CD8-positive, alpha-beta memory T cell (primary cell): ENCODE measurements at regions not wholly inside any gene's neighbourhood (a gene's known extent, or its start where the extent isn't known, plus 50 kb on each side); places are given as distances from the start of the nearest gene placed in this dataset.

ENCODE experiments used
- CTCF ChIA-PET: fragments of 350-600 bp; sonication (Branson Sonifier 250); formaldehyde crosslinking; loops from one replicate; lab custom pipeline; 2021; ENCODE audit warnings: antibody characterized with exemption; lab: Charles Lee
- POLR2A ChIA-PET: fragments of 350-600 bp; sonication (Branson Sonifier 250); formaldehyde crosslinking; loops from one replicate; lab custom pipeline; 2021; ENCODE audit warnings: antibody characterized with exemption; lab: Charles Lee
- DNase-seq, 5 donors: peaks; one replicate each; pipeline versions ENCODE4 v3.0.0 to v3.0.0-alpha.2; 2020 to 2022; ENCODE audit warnings: mixed read lengths in 1 of 5
- H3K27ac ChIP-seq: one replicate; pipeline ENCODE4 v1.7.0; 2013; ENCODE audit warnings: low read depth, mild to moderate bottlenecking, low read length, moderate library complexity
- H3K27me3 ChIP-seq: 2 replicates; pipeline ENCODE4 v1.7.0; 2013; ENCODE audit warnings: low read length, mild to moderate bottlenecking; ENCODE audit not compliant: insufficient read depth, poor library complexity, severe bottlenecking
- H3K36me3 ChIP-seq: 2 replicates; pipeline ENCODE4 v1.7.0; 2013; ENCODE audit warnings: mild to moderate bottlenecking, low read length, moderate library complexity; ENCODE audit not compliant: insufficient read depth
- H3K4me1 ChIP-seq: 2 replicates; pipeline ENCODE4 v1.7.0; 2013; ENCODE audit warnings: mild to moderate bottlenecking, low read length, moderate library complexity; ENCODE audit not compliant: insufficient read depth
- H3K4me3 ChIP-seq: 2 replicates; pipeline ENCODE4 v1.7.0; 2013; ENCODE audit warnings: mild to moderate bottlenecking, low read length
- H3K9me3 ChIP-seq: 2 replicates; pipeline ENCODE4 v1.7.0; 2013; ENCODE audit warnings: mild to moderate bottlenecking, low read length
- H3K27ac Mint-ChIP-seq, 8 donors: one replicate each; pipeline ENCODE4 v1.8.0; 2020 to 2021; ENCODE audit warnings: mixed read lengths in 8 of 8, mild to moderate bottlenecking in 6 of 8, inconsistent platforms in 3 of 8, moderate library complexity in 3 of 8
- H3K27me3 Mint-ChIP-seq, 2 donors: one replicate each; pipeline ENCODE4 v1.8.0; 2020 to 2021; ENCODE audit warnings: mixed read lengths in 2 of 2, mild to moderate bottlenecking in 1 of 2, moderate library complexity in 1 of 2
- H3K36me3 Mint-ChIP-seq, 3 donors: one replicate each; pipeline ENCODE4 v1.8.0; 2020 to 2021; ENCODE audit warnings: mixed read lengths in 3 of 3, inconsistent platforms in 1 of 3, mild to moderate bottlenecking in 1 of 3
- H3K4me1 Mint-ChIP-seq, 3 donors: one replicate each; pipeline ENCODE4 v1.8.0; 2020 to 2021; ENCODE audit warnings: mixed read lengths in 3 of 3, inconsistent platforms in 1 of 3, mild to moderate bottlenecking in 1 of 3
- H3K4me3 Mint-ChIP-seq, 7 donors: one replicate each; pipeline ENCODE4 v1.8.0; 2020 to 2021; ENCODE audit warnings: mixed read lengths in 7 of 7, mild to moderate bottlenecking in 6 of 7, moderate library complexity in 4 of 7, inconsistent platforms in 2 of 7
- H3K9me3 Mint-ChIP-seq, 5 donors: one replicate each; pipeline ENCODE4 v1.8.0; 2020 to 2022; ENCODE audit warnings: mixed read lengths in 5 of 5, mild to moderate bottlenecking in 3 of 5, moderate library complexity in 2 of 5, inconsistent platforms in 1 of 5

DNA sequence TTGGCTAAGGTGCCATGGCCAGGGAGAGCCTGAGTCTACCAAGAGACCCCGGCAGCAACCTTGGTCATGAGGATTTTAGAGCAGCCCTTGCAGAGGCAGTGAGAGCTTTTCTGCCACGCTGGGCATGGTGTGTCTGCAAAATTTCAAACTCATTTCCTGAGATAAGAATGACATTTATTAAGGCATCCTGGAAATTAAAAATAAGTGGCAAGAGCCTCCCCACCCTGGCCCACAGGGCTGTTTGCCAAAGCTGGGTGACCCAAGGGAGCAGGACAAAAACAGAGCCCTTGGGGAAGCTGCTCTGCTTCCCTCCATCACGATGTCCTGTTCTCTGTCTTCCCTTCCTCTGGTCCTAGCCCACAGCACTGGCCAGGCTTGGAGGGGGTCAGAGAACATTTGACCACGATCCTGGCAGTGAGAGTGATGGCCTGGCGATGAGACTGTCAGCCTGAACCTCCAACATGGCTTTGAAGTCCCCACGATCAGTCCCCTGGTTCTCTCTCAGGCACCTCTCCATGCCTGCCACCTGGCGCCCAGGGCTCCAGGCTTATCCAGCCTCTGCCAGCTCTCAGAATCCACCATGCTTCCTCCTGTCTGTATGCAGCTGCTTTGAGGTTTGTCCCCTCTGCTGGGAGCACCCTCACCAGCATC, 68.9 kb upstream of the RMDN2 start:
- peaks cover 10 to 12% (median 11%) of the 10 kb centered on the region in 3 donors for H3K4me1 Mint-ChIP-seq
- Histone ChIP-seq H3K9me3 (no peaks in the 10 kb centered on the region), H3K36me3 (no peaks in the 10 kb centered on the region), H3K27ac (no peak overlapping the region), H3K4me3 (no peak overlapping the region), H3K4me1 (peaks cover 12% of the 10 kb centered on the region), H3K27me3 (no peaks in the 10 kb centered on the region)
- peak overlapping the region in 1 of 8 donors; percentile 64 for H3K27ac Mint-ChIP-seq
- no peaks in the 10 kb centered on the region for H3K9me3 Mint-ChIP-seq
- CTCF ChIA-PET = no interaction called here
- peaks cover 0 to 4% (median 0%) of the 10 kb centered on the region in 3 donors for H3K36me3 Mint-ChIP-seq
- POLR2A ChIA-PET = no interaction called here
- H3K4me3 Mint-ChIP-seq = no peak overlapping the region
- peaks cover 3 to 6% of the 10 kb centered on the region in 2 donors for H3K27me3 Mint-ChIP-seq
- no peak for DNase-seq

DNA sequence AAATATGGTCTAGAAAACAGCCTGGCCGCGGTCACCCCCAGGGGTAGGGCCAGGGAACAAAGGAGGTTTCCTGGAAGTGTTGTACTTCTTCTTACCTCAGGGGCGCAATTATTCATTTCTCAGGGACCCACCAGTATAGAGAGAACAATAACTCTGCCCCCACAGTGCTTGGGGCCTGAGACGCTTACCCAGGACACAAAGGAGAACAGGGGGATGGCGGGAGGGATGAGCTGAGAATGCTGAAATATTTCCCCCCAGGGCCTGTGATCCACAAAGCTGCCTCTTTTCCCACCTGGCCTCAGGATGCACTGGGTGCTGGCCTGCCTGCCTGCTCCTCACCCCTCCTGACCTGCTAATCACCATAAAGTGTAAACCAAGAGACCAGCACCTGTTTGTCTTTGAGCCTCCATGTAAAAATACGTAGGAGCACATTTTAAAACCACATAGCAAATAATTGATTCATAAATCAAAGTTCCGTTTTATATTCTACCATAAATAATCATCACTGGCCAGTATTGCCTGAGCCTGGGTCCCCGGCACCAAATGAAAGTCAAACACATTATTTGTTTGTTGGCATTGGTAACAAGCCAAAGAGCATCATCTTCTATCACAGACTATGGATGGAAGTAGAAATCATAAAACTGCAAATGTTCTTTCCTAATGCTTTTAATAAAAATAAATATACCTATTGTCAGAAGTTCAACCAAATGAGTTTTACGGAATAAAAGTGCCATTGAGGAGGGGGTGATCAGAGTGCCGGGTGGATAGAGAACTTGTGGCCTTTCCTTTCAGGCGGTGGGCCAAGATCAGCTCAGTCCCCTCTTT, 67.3 kb upstream of the RMDN2 start:
- no peaks in the 10 kb centered on the region for H3K9me3 ChIP-seq
- H3K27ac Mint-ChIP-seq = peak overlapping the region in 1 of 8 donors; percentile 29
- ChIA-PET POLR2A (no interaction called here), CTCF (no interaction called here)
- H3K27me3 ChIP-seq = no peaks in the 10 kb centered on the region
- H3K36me3 Mint-ChIP-seq = peaks cover 0 to 4% (median 0%) of the 10 kb centered on the region in 3 donors
- H3K4me3 ChIP-seq = no peak overlapping the region
- no peaks in the 10 kb centered on the region for H3K9me3 Mint-ChIP-seq
- DNase-seq = no peak
- H3K36me3 ChIP-seq = no peaks in the 10 kb centered on the region
- no peaks in the 10 kb centered on the region for H3K4me1 ChIP-seq
- H3K27ac ChIP-seq = no peak overlapping the region
- H3K4me1 Mint-ChIP-seq = no peaks in the 10 kb centered on the region
- peaks cover 10 to 12% of the 10 kb centered on the region in 2 donors for H3K27me3 Mint-ChIP-seq
- no peak overlapping the region for H3K4me3 Mint-ChIP-seq

DNA sequence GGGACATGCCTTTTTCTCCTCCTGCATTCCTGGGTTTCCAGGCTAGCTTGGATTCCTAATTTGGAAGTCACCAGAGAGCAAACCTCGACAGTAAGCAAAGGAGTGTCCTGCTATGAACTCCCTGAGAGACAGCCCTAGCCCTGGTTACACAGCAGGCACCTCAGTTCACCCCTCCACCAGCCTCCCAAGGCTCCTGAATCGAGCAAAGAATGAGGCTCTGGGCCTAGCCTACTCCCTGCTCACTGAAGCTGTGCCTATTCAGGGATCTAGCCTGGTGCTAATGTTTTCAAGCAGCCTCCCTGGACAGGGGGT, 66.7 kb upstream of the RMDN2 start:
- H3K4me3 ChIP-seq = no peak overlapping the region
- Mint-ChIP-seq H3K4me1 (no peaks in the 10 kb centered on the region), H3K9me3 (no peaks in the 10 kb centered on the region), H3K4me3 (no peak overlapping the region), H3K27me3 (peaks cover 12 to 17% of the 10 kb centered on the region in 2 donors), H3K27ac (peak overlapping the region in 1 of 8 donors; percentile 29), H3K36me3 (peaks cover 0 to 4% (median 0%) of the 10 kb centered on the region in 3 donors)
- H3K27me3 ChIP-seq = no peaks in the 10 kb centered on the region
- ChIA-PET POLR2A (no interaction called here), CTCF (no interaction called here)
- H3K4me1 ChIP-seq = no peaks in the 10 kb centered on the region
- no peaks in the 10 kb centered on the region for H3K9me3 ChIP-seq
- H3K27ac ChIP-seq = no peak overlapping the region
- DNase-seq = no peak
- H3K36me3 ChIP-seq = no peaks in the 10 kb centered on the region

GRCh38 chr2:37858725-37859267, 66.3 kb upstream of the RMDN2 start:
- Mint-ChIP-seq H3K4me3 (no peak overlapping the region), H3K36me3 (peaks cover 0 to 4% (median 0%) of the 10 kb centered on the region in 3 donors), H3K27me3 (peaks cover 14 to 22% of the 10 kb centered on the region in 2 donors), H3K9me3 (no peaks in the 10 kb centered on the region), H3K4me1 (no peaks in the 10 kb centered on the region), H3K27ac (peak overlapping the region in 2 of 8 donors; percentile 11 to 28)
- no peak overlapping the region for H3K27ac ChIP-seq
- POLR2A ChIA-PET = no interaction called here
- no peak for DNase-seq
- CTCF ChIA-PET = no interaction called here
- no peaks in the 10 kb centered on the region for H3K9me3 ChIP-seq
- no peak overlapping the region for H3K4me3 ChIP-seq
- H3K27me3 ChIP-seq = no peaks in the 10 kb centered on the region
- H3K4me1 ChIP-seq = no peaks in the 10 kb centered on the region
- H3K36me3 ChIP-seq = no peaks in the 10 kb centered on the region

DNA sequence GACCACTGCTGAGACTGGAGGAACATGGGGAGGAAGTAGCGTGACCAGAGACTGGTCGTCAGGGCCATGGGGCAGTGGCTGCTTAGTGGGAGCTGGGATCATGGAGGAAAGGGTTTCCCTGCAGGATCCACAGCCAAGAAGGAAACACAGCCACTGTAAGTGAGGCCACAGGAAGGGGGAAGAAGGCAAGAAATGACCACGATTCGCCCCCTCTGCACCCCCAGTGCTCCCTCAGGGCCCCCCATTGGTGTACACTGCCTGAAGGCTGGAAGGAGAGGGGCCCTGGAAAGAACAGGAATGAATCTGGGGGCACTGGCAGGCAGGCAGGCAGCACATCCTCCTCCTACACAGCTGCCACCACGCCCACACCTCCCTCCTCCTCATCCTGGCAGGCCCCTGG, 62.5 kb upstream of the RMDN2 start:
- Mint-ChIP-seq H3K27me3 (peaks cover 10 to 38% of the 10 kb centered on the region in 2 donors), H3K9me3 (no peaks in the 10 kb centered on the region), H3K4me1 (no peaks in the 10 kb centered on the region), H3K36me3 (peaks cover 0 to 4% (median under 1%) of the 10 kb centered on the region in 3 donors), H3K4me3 (no peak overlapping the region), H3K27ac (no peak overlapping the region)
- Histone ChIP-seq H3K4me3 (no peak overlapping the region), H3K9me3 (no peaks in the 10 kb centered on the region), H3K27ac (no peak overlapping the region), H3K36me3 (no peaks in the 10 kb centered on the region), H3K27me3 (no peaks in the 10 kb centered on the region), H3K4me1 (no peaks in the 10 kb centered on the region)
- DNase-seq = no peak
- CTCF ChIA-PET = interaction anchor here (0.9 to 1.4 kb wide), 2 partner anchors 10 to 13 kb away, joined by 3 to 5 read pairs; no protein-coding TSS in a partner anchor
- POLR2A ChIA-PET = no interaction called here

DNA sequence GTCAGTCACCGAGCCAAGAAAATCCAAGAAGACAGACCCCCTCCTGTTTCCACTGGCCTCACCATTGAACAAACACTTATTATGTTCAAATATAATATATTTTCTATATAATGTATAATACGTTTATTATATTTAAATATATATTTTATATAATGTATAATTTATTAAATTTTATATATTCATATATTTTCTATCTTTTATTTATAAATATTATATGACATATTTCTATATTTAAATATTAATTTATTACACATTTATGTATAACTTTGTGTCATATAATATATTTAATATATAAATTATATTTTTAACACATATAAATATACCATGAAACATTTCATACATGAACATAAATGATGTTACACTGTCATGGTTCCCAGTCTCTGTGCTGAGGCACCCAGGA, 60.9 kb upstream of the RMDN2 start:
- CTCF ChIA-PET = no interaction called here
- H3K36me3 ChIP-seq = no peaks in the 10 kb centered on the region
- Mint-ChIP-seq H3K4me1 (no peaks in the 10 kb centered on the region), H3K27ac (no peak overlapping the region), H3K9me3 (no peaks in the 10 kb centered on the region), H3K27me3 (peaks cover 8 to 38% of the 10 kb centered on the region in 2 donors), H3K4me3 (no peak overlapping the region), H3K36me3 (peaks cover 0 to 4% (median 1%) of the 10 kb centered on the region in 3 donors)
- H3K9me3 ChIP-seq = no peaks in the 10 kb centered on the region
- no peaks in the 10 kb centered on the region for H3K4me1 ChIP-seq
- no peak overlapping the region for H3K27ac ChIP-seq
- H3K27me3 ChIP-seq = no peaks in the 10 kb centered on the region
- POLR2A ChIA-PET = no interaction called here
- no peak overlapping the region for H3K4me3 ChIP-seq
- DNase-seq = no peak

GRCh38 chr2:37865640-37866039, 59.4 kb upstream of the RMDN2 start:
- H3K4me3 Mint-ChIP-seq = no peak overlapping the region

More at GRCh38 chr2:37865640-37866039, 59.4 kb upstream of the RMDN2 start:
- Mint-ChIP-seq H3K27me3 (peaks cover 8 to 38% of the 10 kb centered on the region in 2 donors), H3K36me3 (peaks cover 0 to 1% (median 0%) of the 10 kb centered on the region in 3 donors), H3K4me1 (no peaks in the 10 kb centered on the region), H3K9me3 (no peaks in the 10 kb centered on the region), H3K27ac (peak overlapping the region in 1 of 8 donors; percentile 6)
- CTCF ChIA-PET = interaction anchor here (1.1 kb wide), 1 partner anchor 11 kb away, joined by 5 read pairs; no protein-coding TSS in a partner anchor
- H3K4me3 ChIP-seq = no peak overlapping the region
- POLR2A ChIA-PET = no interaction called here
- no peak overlapping the region for H3K27ac ChIP-seq
- H3K27me3 ChIP-seq = no peaks in the 10 kb centered on the region
- no peak for DNase-seq
- H3K9me3 ChIP-seq = no peaks in the 10 kb centered on the region
- H3K4me1 ChIP-seq = no peaks in the 10 kb centered on the region
- no peaks in the 10 kb centered on the region for H3K36me3 ChIP-seq
